Keratinocyte (primary cell): ENCODE measurements at regions not wholly inside any gene's neighbourhood (a gene's known extent, or its start where the extent isn't known, plus 50 kb on each side); places are given as distances from the start of the nearest gene placed in this dataset.

Experiments
- DNase-seq: peaks from one replicate; pipeline ENCODE4 v3.0.0-alpha.2; 2011; ENCODE audit warnings: low read depth, missing footprints, low spot score
- FAIRE-seq: peaks from 2 replicates; lab custom pipeline; 2011; peaks lifted over from hg19 to GRCh38; lab: Jason Lieb, UNC
- H2AFZ ChIP-seq: 2 replicates; pipeline ENCODE4 v1.6.0; 2012; ENCODE audit warnings: low read length, control low read depth, inconsistent platforms; ENCODE audit not compliant: control insufficient read depth
- H3K27ac ChIP-seq: 2 replicates; pipeline ENCODE4 v1.5.1; 2011; ENCODE audit warnings: low read length; ENCODE audit not compliant: control insufficient read depth, insufficient read depth
- H3K27me3 ChIP-seq: 3 replicates; pipeline ENCODE4 v1.6.0; 2011; ENCODE audit warnings: low read length; ENCODE audit not compliant: control insufficient read depth, insufficient read depth; ENCODE audit errors: extremely low read depth
- H3K36me3 ChIP-seq, 2 experiments: 2 replicates in 1 of 2; 3 replicates in 1 of 2; pipeline ENCODE4 v1.5.1; 2011; ENCODE audit warnings: low read length in 2 of 2, mild to moderate bottlenecking in 1 of 2; ENCODE audit not compliant: control insufficient read depth in 2 of 2, insufficient read depth in 2 of 2; ENCODE audit errors: extremely low read depth in 1 of 2
- H3K4me1 ChIP-seq: 3 replicates; pipeline ENCODE4 v1.5.1; 2011; ENCODE audit warnings: low read length; ENCODE audit not compliant: control insufficient read depth, insufficient read depth; ENCODE audit errors: extremely low read depth
- H3K4me2 ChIP-seq: 3 replicates; pipeline ENCODE4 v1.6.0; 2011; ENCODE audit warnings: low read depth, low read length; ENCODE audit not compliant: control insufficient read depth, insufficient read depth; ENCODE audit errors: extremely low read depth
- H3K4me3 ChIP-seq, 3 experiments: fragments of 200-600 bp in 1 of 3; sonication (generic) in 1 of 3; 2 replicates in 2 of 3; 3 replicates in 1 of 3; pipeline ENCODE4 v1.5.1; 2011 to 2016; ENCODE audit warnings: low read length in 3 of 3, mild to moderate bottlenecking in 3 of 3, control low read depth in 2 of 3, inconsistent platforms in 1 of 3, low read depth in 1 of 3, mixed read lengths in 1 of 3, mixed run types in 1 of 3, moderate library complexity in 1 of 3; ENCODE audit not compliant: control insufficient read depth in 2 of 3, insufficient read depth in 2 of 3; ENCODE audit errors: extremely low read depth in 1 of 3
- H3K79me2 ChIP-seq: 2 replicates; pipeline ENCODE4 v1.6.0; 2012; ENCODE audit warnings: low read length; ENCODE audit not compliant: control insufficient read depth, insufficient read depth
- H3K9ac ChIP-seq: 3 replicates; pipeline ENCODE4 v1.6.0; 2011; ENCODE audit warnings: low read length; ENCODE audit not compliant: control insufficient read depth, insufficient read depth; ENCODE audit errors: extremely low read depth
- H3K9me1 ChIP-seq: 3 replicates; pipeline ENCODE4 v1.6.0; 2011; ENCODE audit warnings: low read length; ENCODE audit not compliant: control insufficient read depth, insufficient read depth; ENCODE audit errors: extremely low read depth
- H3K9me3 ChIP-seq: 2 replicates; pipeline ENCODE4 v1.5.1; 2012; ENCODE audit warnings: low read depth, low read length; ENCODE audit not compliant: control insufficient read depth
- H4K20me1 ChIP-seq: 3 replicates; pipeline ENCODE4 v1.6.0; 2011; ENCODE audit warnings: low read length; ENCODE audit not compliant: control insufficient read depth, insufficient read depth; ENCODE audit errors: extremely low read depth
- EZH2 ChIP-seq: IDR thresholded peaks from one replicate; pipeline ENCODE4 v1.6.1; 2012; ENCODE audit warnings: inconsistent platforms, mild to moderate bottlenecking, low read length, moderate library complexity
- dilution Hi-C: fragments of 300-500 bp; cut with MboI; formaldehyde crosslinking; loops from one replicate; pipeline ENCODE4 v1.7.0; 2020; ENCODE audit warnings: low sequenced_read_pairs; ENCODE audit not compliant: extremely low pct_ligation_motif_present
- TF ChIP-seq, protein P1 (sequence below), 3 experiments: IDR thresholded peaks in 1 of 3; conservative IDR thresholded peaks in 1 of 3; optimal IDR thresholded peaks in 1 of 3; 2 replicates in 2 of 3; 3 replicates in 1 of 3; pipeline versions ENCODE3 to v1.5.1; 2011; ENCODE audit warnings: low read length in 3 of 3, mild to moderate bottlenecking in 3 of 3, moderate library complexity in 2 of 3, control low read depth in 1 of 3, inconsistent platforms in 1 of 3; ENCODE audit not compliant: insufficient read depth in 2 of 3; ENCODE audit errors: extremely low read depth in 1 of 3

DNA sequence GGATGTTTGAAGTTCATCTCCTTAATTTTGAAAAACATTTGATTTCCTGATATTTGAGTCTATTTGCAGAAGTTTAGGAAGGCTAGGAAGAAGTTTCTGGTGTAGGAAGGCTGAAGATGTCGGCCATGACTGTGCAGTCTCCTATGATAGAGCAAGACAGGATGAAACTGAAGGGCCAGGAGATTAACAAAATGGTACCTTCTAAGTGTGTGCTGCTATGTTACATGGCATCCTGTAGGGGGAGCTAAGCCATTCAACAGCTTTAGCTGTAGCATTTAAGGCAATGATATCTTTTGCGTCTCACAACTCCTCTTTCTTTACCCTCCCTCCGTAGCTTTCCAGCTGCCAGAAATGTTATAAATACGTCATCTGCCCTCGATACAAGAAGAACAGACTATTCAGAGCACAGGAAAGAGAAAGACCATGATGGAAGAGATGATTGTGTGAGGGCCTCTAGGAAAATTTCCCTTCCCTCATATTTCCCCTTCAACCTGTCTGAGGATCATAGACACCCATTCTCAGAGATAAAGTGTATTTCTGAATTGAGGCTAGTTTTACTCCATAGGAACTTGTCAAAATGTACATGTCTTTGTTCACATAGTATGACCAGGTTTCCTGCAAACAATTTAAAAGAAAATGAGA is 61.1 kb downstream of the XCL1 start:
- H3K36me3 ChIP-seq = no peaks in the 10 kb centered on the region
- H3K4me2 ChIP-seq = peak overlapping the region; percentile 14
- no peaks in the 10 kb centered on the region for H4K20me1 ChIP-seq
- TF ChIP-seq, protein P1, sequence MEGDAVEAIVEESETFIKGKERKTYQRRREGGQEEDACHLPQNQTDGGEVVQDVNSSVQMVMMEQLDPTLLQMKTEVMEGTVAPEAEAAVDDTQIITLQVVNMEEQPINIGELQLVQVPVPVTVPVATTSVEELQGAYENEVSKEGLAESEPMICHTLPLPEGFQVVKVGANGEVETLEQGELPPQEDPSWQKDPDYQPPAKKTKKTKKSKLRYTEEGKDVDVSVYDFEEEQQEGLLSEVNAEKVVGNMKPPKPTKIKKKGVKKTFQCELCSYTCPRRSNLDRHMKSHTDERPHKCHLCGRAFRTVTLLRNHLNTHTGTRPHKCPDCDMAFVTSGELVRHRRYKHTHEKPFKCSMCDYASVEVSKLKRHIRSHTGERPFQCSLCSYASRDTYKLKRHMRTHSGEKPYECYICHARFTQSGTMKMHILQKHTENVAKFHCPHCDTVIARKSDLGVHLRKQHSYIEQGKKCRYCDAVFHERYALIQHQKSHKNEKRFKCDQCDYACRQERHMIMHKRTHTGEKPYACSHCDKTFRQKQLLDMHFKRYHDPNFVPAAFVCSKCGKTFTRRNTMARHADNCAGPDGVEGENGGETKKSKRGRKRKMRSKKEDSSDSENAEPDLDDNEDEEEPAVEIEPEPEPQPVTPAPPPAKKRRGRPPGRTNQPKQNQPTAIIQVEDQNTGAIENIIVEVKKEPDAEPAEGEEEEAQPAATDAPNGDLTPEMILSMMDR (optimal IDR thresholded peaks at IDR 0.05 in 1 of 3, IDR thresholded peaks at IDR 0.05 in 1 of 3, conservative IDR thresholded peaks at IDR 0.05 in 1 of 3; ENCODE audit: extremely low read depth in 1 of 3, insufficient read depth in 2 of 3, low read length in 3 of 3) = peak; percentile 69 to 79 (median 72)
- TF ChIP-seq EZH2 = no peak
- no peaks in the 10 kb centered on the region for H3K9me1 ChIP-seq
- dilution Hi-C loops = no loop called here
- peak overlapping the region; percentile 57 for H3K27ac ChIP-seq
- no peaks in the 10 kb centered on the region for H3K9me3 ChIP-seq
- peaks cover 13% of the 10 kb centered on the region for H3K4me1 ChIP-seq
- no peaks in the 10 kb centered on the region for H3K79me2 ChIP-seq
- H3K27me3 ChIP-seq = no peaks in the 10 kb centered on the region
- no peak for DNase-seq
- peak overlapping the region in 1 of 3 experiments; percentile 5 for H3K4me3 ChIP-seq
- H2AFZ ChIP-seq = peak overlapping the region; percentile 8
- no peak for FAIRE-seq
- no peak overlapping the region for H3K9ac ChIP-seq

DNA sequence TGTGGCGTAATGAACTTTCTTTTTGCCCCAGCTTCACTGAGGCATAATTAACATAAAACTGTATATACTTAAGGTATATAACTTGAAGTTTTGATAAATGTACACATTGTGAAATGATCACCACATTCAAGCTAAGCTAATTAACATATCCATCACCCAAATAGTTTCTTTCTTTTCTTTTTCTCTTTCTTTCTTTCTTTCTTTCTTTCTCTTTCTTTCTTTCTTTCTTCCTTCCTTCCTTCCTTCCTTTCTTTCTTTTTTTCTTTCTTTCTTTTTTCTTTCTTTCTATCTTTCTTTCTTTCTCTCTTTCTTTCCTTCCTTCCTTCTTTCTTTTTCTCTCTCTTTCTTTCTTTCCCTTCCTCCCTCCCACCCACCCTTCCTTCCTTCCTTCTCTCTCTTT is 62.5 kb downstream of the XCL1 start:
- FAIRE-seq (no peak), DNase-seq (no peak)
- dilution Hi-C loops = no loop called here
- H3K9ac ChIP-seq = no peak overlapping the region
- no peaks in the 10 kb centered on the region for H3K9me3 ChIP-seq
- no peak overlapping the region for H2AFZ ChIP-seq
- no peaks in the 10 kb centered on the region for H3K27me3 ChIP-seq
- H3K27ac ChIP-seq = no peak overlapping the region
- H3K79me2 ChIP-seq = no peaks in the 10 kb centered on the region
- no peaks in the 10 kb centered on the region for H3K9me1 ChIP-seq
- peaks cover 13% of the 10 kb centered on the region for H3K4me1 ChIP-seq
- H3K36me3 ChIP-seq = no peaks in the 10 kb centered on the region
- H3K4me3 ChIP-seq = no peak overlapping the region
- no peak overlapping the region for H3K4me2 ChIP-seq
- H4K20me1 ChIP-seq = no peaks in the 10 kb centered on the region
- no peak for TF ChIP-seq EZH2
- TF ChIP-seq, protein P1 (optimal IDR thresholded peaks at IDR 0.05 in 1 of 3, IDR thresholded peaks at IDR 0.05 in 1 of 3, conservative IDR thresholded peaks at IDR 0.05 in 1 of 3; ENCODE audit: extremely low read depth in 1 of 3, insufficient read depth in 2 of 3, low read length in 3 of 3) = no peak
